ENCODE measurements at regions not wholly inside any gene's neighbourhood (a gene's known extent, or its start where the extent isn't known, plus 50 kb on each side); places are given as distances from the start of the nearest gene placed in this dataset.

- TF ChIP-seq CTCF (IDR thresholded peaks at IDR 0.05; ENCODE audit: unreplicated experiment): no peak
- intact Hi-C loops (cut with micrococcal nuclease; ENCODE audit: unreplicated experiment): no loop called here
- no peak for DNase-seq
- Mint-ChIP-seq H3K36me3 (ENCODE audit: insufficient read depth, unreplicated experiment) (no peaks in the 10 kb centered on the region), H3K4me1 (ENCODE audit: low read depth, unreplicated experiment) (no peaks in the 10 kb centered on the region), H3K27me3 (ENCODE audit: unreplicated experiment) (no peaks in the 10 kb centered on the region), H3K9me3 (ENCODE audit: low read depth, unreplicated experiment) (peaks cover 8% of the 10 kb centered on the region), H3K27ac (ENCODE audit: unreplicated experiment) (no peak overlapping the region), H3K4me3 (ENCODE audit: low read depth, unreplicated experiment) (no peak overlapping the region)
- BruUV-seq (replicated peaks): no TSS peak
- CTCF ChIA-PET: interaction anchor here (0.6 kb wide), 1 partner anchor 355 kb away, joined by 7 read pairs; no protein-coding TSS in a partner anchor
Observed at GRCh38 chr1:242797856-242798255, 273.4 kb upstream of the PLD5 start.

- no peak for TF ChIP-seq CTCF (IDR thresholded peaks at IDR 0.05; ENCODE audit: unreplicated experiment)
- CTCF ChIA-PET: no interaction called here
- H3K36me3 Mint-ChIP-seq (ENCODE audit: insufficient read depth, unreplicated experiment): no peaks in the 10 kb centered on the region
- no peak overlapping the region for H3K27ac Mint-ChIP-seq (ENCODE audit: unreplicated experiment)
- no TSS peak for BruUV-seq (replicated peaks)
- intact Hi-C loops (cut with micrococcal nuclease; ENCODE audit: unreplicated experiment): no loop called here
- no peaks in the 10 kb centered on the region for H3K27me3 Mint-ChIP-seq (ENCODE audit: unreplicated experiment)
- DNase-seq: no peak
- H3K4me1 Mint-ChIP-seq (ENCODE audit: low read depth, unreplicated experiment): no peaks in the 10 kb centered on the region
- no peak overlapping the region for H3K4me3 Mint-ChIP-seq (ENCODE audit: low read depth, unreplicated experiment)
- peaks cover 9% of the 10 kb centered on the region for H3K9me3 Mint-ChIP-seq (ENCODE audit: low read depth, unreplicated experiment)
Observed at GRCh38 chr1:242788771-242789170, 264.3 kb upstream of the PLD5 start.

- intact Hi-C loops (cut with micrococcal nuclease; ENCODE audit: unreplicated experiment): no loop called here
- Mint-ChIP-seq H3K27ac (ENCODE audit: unreplicated experiment) (no peak overlapping the region), H3K4me3 (ENCODE audit: low read depth, unreplicated experiment) (no peak overlapping the region), H3K36me3 (ENCODE audit: insufficient read depth, unreplicated experiment) (no peaks in the 10 kb centered on the region), H3K27me3 (ENCODE audit: unreplicated experiment) (no peaks in the 10 kb centered on the region), H3K9me3 (ENCODE audit: low read depth, unreplicated experiment) (peaks cover 9% of the 10 kb centered on the region), H3K4me1 (ENCODE audit: low read depth, unreplicated experiment) (no peaks in the 10 kb centered on the region)
- no peak for DNase-seq
- TF ChIP-seq CTCF (IDR thresholded peaks at IDR 0.05; ENCODE audit: unreplicated experiment): no peak
- no TSS peak for BruUV-seq (replicated peaks)
- CTCF ChIA-PET: interaction anchor here (0.6 kb wide), 1 partner anchor 716 kb away, joined by 6 read pairs; no protein-coding TSS in a partner anchor
Observed at GRCh38 chr1:242787968-242788367, 263.5 kb upstream of the PLD5 start.

- DNase-seq: no peak
- no TSS peak for BruUV-seq (replicated peaks)
Observed at GRCh38 chr1:242784807-242785206, 260.3 kb upstream of the PLD5 start.

More at GRCh38 chr1:242784807-242785206, 260.3 kb upstream of the PLD5 start:
- Mint-ChIP-seq H3K27ac (ENCODE audit: unreplicated experiment) (no peak overlapping the region), H3K4me1 (ENCODE audit: low read depth, unreplicated experiment) (no peaks in the 10 kb centered on the region), H3K36me3 (ENCODE audit: insufficient read depth, unreplicated experiment) (no peaks in the 10 kb centered on the region), H3K27me3 (ENCODE audit: unreplicated experiment) (no peaks in the 10 kb centered on the region), H3K9me3 (ENCODE audit: low read depth, unreplicated experiment) (peaks cover 5% of the 10 kb centered on the region), H3K4me3 (ENCODE audit: low read depth, unreplicated experiment) (no peak overlapping the region)
- intact Hi-C loops (cut with micrococcal nuclease; ENCODE audit: unreplicated experiment): no loop called here
- TF ChIP-seq CTCF (IDR thresholded peaks at IDR 0.05; ENCODE audit: unreplicated experiment): no peak
- CTCF ChIA-PET: no interaction called here
